ENCODE measurements at regions not wholly inside any gene's neighbourhood (a gene's known extent, or its start where the extent isn't known, plus 50 kb on each side); places are given as distances from the start of the nearest gene placed in this dataset.

GRCh38 chr22:47270463-47271135, 508.1 kb downstream of the TBC1D22A start:
- peak; percentile 46 for DNase-seq (ENCODE audit: low read depth)

- DNase-seq (ENCODE audit: low read depth): no peak
Measured at GRCh38 chr22:47269516-47270088, 507.2 kb downstream of the TBC1D22A start.

GRCh38 chr22:47267513-47268282, 505.2 kb downstream of the TBC1D22A start:
- no peak for DNase-seq (ENCODE audit: low read depth)

- no peak for DNase-seq (ENCODE audit: low read depth)
Measured at GRCh38 chr22:47266329-47266728, 503.9 kb downstream of the TBC1D22A start.

GRCh38 chr22:47260551-47260950, 498.1 kb downstream of the TBC1D22A start:
- DNase-seq (ENCODE audit: low read depth): no peak

- peak; percentile 17 for DNase-seq (ENCODE audit: low read depth)
Measured at GRCh38 chr22:47259990-47260389, 497.5 kb downstream of the TBC1D22A start.

- DNase-seq (ENCODE audit: low read depth): no peak
Measured at GRCh38 chr22:47259049-47259448, 496.6 kb downstream of the TBC1D22A start.

- no peak for DNase-seq (ENCODE audit: low read depth)
Measured at GRCh38 chr22:47257976-47258375, 495.5 kb downstream of the TBC1D22A start.

- no peak for DNase-seq (ENCODE audit: low read depth)
Measured at GRCh38 chr22:47257566-47257965, 495.1 kb downstream of the TBC1D22A start.

- DNase-seq (ENCODE audit: low read depth): no peak
Measured at GRCh38 chr22:47251911-47252310, 489.5 kb downstream of the TBC1D22A start.

GRCh38 chr22:47250995-47251765, 488.7 kb downstream of the TBC1D22A start:
- no peak for DNase-seq (ENCODE audit: low read depth)

GRCh38 chr22:47249370-47249928, 487.0 kb downstream of the TBC1D22A start:
- no peak for DNase-seq (ENCODE audit: low read depth)

GRCh38 chr22:47248925-47249324, 486.5 kb downstream of the TBC1D22A start:
- DNase-seq (ENCODE audit: low read depth): no peak

GRCh38 chr22:47247579-47248240, 485.3 kb downstream of the TBC1D22A start:
- no peak for DNase-seq (ENCODE audit: low read depth)

GRCh38 chr22:47245786-47246185, 483.3 kb downstream of the TBC1D22A start:
- DNase-seq (ENCODE audit: low read depth): no peak

- no peak for DNase-seq (ENCODE audit: low read depth)
Measured at GRCh38 chr22:47245286-47245685, 482.8 kb downstream of the TBC1D22A start.

GRCh38 chr22:47240116-47240515, 477.7 kb downstream of the TBC1D22A start:
- DNase-seq (ENCODE audit: low read depth): no peak

GRCh38 chr22:47239474-47239860, 477.0 kb downstream of the TBC1D22A start:
- no peak for DNase-seq (ENCODE audit: low read depth)

GRCh38 chr22:47238690-47239473, 476.4 kb downstream of the TBC1D22A start:
- no peak for DNase-seq (ENCODE audit: low read depth)

GRCh38 chr22:47237890-47238480, 475.5 kb downstream of the TBC1D22A start:
- peak; percentile 7 for DNase-seq (ENCODE audit: low read depth)
